ENCODE measurements at regions not wholly inside any gene's neighbourhood (a gene's known extent, or its start where the extent isn't known, plus 50 kb on each side); places are given as distances from the start of the nearest gene placed in this dataset.

DNA sequence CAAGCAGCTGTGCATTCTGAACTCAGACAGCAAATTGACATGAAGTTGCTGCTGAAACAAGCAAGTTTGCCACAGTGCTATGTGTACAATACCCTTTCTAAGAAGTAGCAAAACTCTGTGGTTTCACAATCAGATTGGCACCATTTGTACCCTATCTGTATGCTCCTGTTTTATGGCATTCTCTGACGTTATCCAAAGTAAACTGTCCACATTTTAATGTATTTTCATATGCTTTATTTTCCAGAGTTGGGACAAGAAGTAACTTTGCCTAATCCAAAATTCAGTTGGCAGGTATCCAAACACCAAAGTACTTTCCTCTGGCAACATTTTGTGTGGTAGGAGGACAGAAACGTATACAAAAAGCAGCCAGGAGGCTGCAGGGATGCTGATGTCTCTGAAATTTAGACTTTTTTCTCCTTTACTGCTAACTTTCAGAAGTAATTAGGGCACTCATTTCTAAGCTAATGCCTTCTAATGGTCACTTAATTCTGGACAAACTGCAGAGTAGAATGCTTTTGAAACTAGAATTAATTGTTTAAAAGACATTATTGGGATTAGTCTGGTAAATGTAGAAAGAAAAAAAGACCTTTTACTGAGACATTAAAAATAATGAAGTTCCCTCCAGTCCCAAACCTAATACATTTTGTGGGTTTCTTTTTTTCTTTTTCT, 414.7 kb upstream of the NRP1 start:
- 44 to 66% (median 51%) methylated on average over 2 of the region's 2 CpGs for WGBS, 4 donors
- no peaks in the 10 kb centered on the region for H3K9me3 ChIP-seq (replicated peaks in 1 of 3)
- H3K36me3 ChIP-seq (replicated peaks in 1 of 2), result no peaks in the 10 kb centered on the region
- no peak overlapping the region for H3K27ac ChIP-seq
- H3K4me3 ChIP-seq, result no peak overlapping the region
- no peaks in the 10 kb centered on the region for H3K4me1 ChIP-seq (replicated peaks in 1 of 2)
- TF ChIP-seq POLR2A (IDR thresholded peaks at IDR 0.05) (no peak), CTCF (IDR thresholded peaks at IDR 0.05) (no peak)
- intact Hi-C loops (cut with DNase I), result no loop called here
- no peak for DNase-seq
- no peaks in the 10 kb centered on the region for H3K27me3 ChIP-seq

DNA sequence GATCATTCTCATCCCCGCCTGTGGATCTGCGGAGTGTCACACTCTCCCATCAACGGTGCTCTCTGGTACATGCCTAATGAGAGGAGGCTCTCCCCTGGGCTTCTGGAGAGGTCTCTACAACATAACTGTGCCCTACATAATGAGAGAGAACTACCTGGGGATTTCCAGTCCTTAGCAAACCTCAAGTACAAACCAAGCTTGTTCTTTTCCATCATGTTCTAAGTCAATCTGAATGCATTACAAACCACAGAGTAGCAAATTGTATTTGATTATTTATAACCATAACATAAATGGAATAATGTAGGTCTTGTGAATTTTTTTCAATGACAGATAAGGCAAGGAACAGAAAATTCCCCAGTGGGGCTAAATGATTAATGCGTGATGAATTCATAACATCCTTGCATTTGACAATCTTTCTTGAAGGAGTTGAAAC, 412.4 kb upstream of the NRP1 start:
- TF ChIP-seq POLR2A (IDR thresholded peaks at IDR 0.05), result no peak
- no peak for TF ChIP-seq CTCF (IDR thresholded peaks at IDR 0.05)
- intact Hi-C loops (cut with DNase I), result no loop called here
- WGBS, 4 donors, result 90 to 97% (median 94%) methylated on average over 4 of the region's 4 CpGs

GRCh38 chr10:33746186-33746585, 411.7 kb upstream of the NRP1 start:
- TF ChIP-seq CTCF (IDR thresholded peaks at IDR 0.05), result no peak
- TF ChIP-seq POLR2A (IDR thresholded peaks at IDR 0.05), result no peak
- Histone ChIP-seq H3K36me3 (replicated peaks in 1 of 2) (no peaks in the 10 kb centered on the region), H3K9me3 (replicated peaks in 1 of 3) (no peaks in the 10 kb centered on the region), H3K4me1 (replicated peaks in 1 of 2) (no peaks in the 10 kb centered on the region), H3K27ac (no peak overlapping the region), H3K27me3 (no peaks in the 10 kb centered on the region), H3K4me3 (no peak overlapping the region)
- intact Hi-C loops (cut with DNase I), result no loop called here
- DNase-seq, result no peak
- 87 to 92% (median 90%) methylated on average over 4 to 6 of the region's 6 CpGs for WGBS, 4 donors

More for the DNA sequence above, 412.4 kb upstream of the NRP1 start:
- H3K36me3 ChIP-seq (replicated peaks in 1 of 2), result no peaks in the 10 kb centered on the region
- no peak overlapping the region for H3K4me3 ChIP-seq
- no peak overlapping the region for H3K27ac ChIP-seq
- H3K9me3 ChIP-seq (replicated peaks in 1 of 3), result no peaks in the 10 kb centered on the region
- no peaks in the 10 kb centered on the region for H3K27me3 ChIP-seq
- no peaks in the 10 kb centered on the region for H3K4me1 ChIP-seq (replicated peaks in 1 of 2)
- no peak for DNase-seq

- no peak overlapping the region for H3K4me3 ChIP-seq
- no peaks in the 10 kb centered on the region for H3K9me3 ChIP-seq (replicated peaks in 1 of 3)
- H3K27ac ChIP-seq, result no peak overlapping the region
- H3K4me1 ChIP-seq (replicated peaks in 1 of 2), result no peaks in the 10 kb centered on the region
- no peak for TF ChIP-seq CTCF (IDR thresholded peaks at IDR 0.05)
- no peak for TF ChIP-seq POLR2A (IDR thresholded peaks at IDR 0.05)
- intact Hi-C loops (cut with DNase I), result no loop called here
- no peaks in the 10 kb centered on the region for H3K27me3 ChIP-seq
- no peak for DNase-seq
- H3K36me3 ChIP-seq (replicated peaks in 1 of 2), result no peaks in the 10 kb centered on the region
- WGBS, 4 donors, result 47 to 69% (median 67%) methylated on average over 2 of the region's 2 CpGs
Observed at GRCh38 chr10:33743429-33743857, 409.0 kb upstream of the NRP1 start.

Measured in adrenal gland (tissue), 9 donors.